HCT116 (cell line): ENCODE measurements at regions not wholly inside any gene's neighbourhood (a gene's known extent, or its start where the extent isn't known, plus 50 kb on each side); places are given as distances from the start of the nearest gene placed in this dataset.
"Not testable (repeated sequence)": the region's sequence is repeated elsewhere in the genome, so short reads cannot be mapped to it uniquely, and the experiment has no call there.

Experiments
- ATAC-seq: fragments of 200-7000 bp; cut with Tn5 transposase; 2 replicates; pipeline ENCODE4 v1.9.1; 2020; ENCODE audit warnings: mild to moderate bottlenecking, moderate library complexity
- BruUV-seq: library from RNA; stranded (reverse); fragments of 400-500 nt; replicated peaks from 2 replicates; lab custom pipeline; 2021; lab: Mats Ljungman, UMichigan
- CTCF ChIA-PET: fragments of 300-600 bp; sonication (Branson Sonifier 250); formaldehyde crosslinking; loops from one replicate; lab custom pipeline; 2021; ENCODE audit warnings: antibody characterized with exemption; lab: Charles Lee
- POLR2A ChIA-PET: fragments of 300-600, 350-600 bp; sonication (Branson Sonifier 250); formaldehyde crosslinking; loops from one replicate; lab custom pipeline; 2021; ENCODE audit warnings: antibody characterized with exemption; lab: Charles Lee
- RAD21 ChIA-PET, 2 experiments: fragments of 300-600 bp; sonication (Branson Sonifier 250); formaldehyde crosslinking; loops; one replicate each; lab custom pipeline; 2023; ENCODE audit warnings: low total read pairs in 2 of 2; ENCODE audit not compliant: uncharacterized antibody in 2 of 2, unreplicated experiment in 2 of 2, low non-redundant PET in 1 of 2; lab: Charles Lee
- DNase-seq: peaks from one replicate; pipeline ENCODE4 v3.0.0-alpha.2; 2010; ENCODE audit warnings: low read depth, low spot score
- H2AFZ ChIP-seq: fragments of 200-600 bp; shearing (Covaris generic), sonication (generic); 2 replicates; pipeline ENCODE4 v1.6.1; 2017; ENCODE audit warnings: low read depth, mixed run types, mixed read lengths, antibody characterized with exemption, low read length; ENCODE audit not compliant: poor library complexity, severe bottlenecking
- H3K27ac ChIP-seq: 2 replicates; pipeline ENCODE4 v1.5.1; 2012; ENCODE audit warnings: low read depth, low read length
- H3K27me3 ChIP-seq: fragments of 200-600 bp; sonication (generic); 2 replicates; pipeline ENCODE4 v1.6.1; 2016; ENCODE audit warnings: mixed run types, low read length, mixed read lengths; ENCODE audit not compliant: insufficient read depth
- H3K36me3 ChIP-seq, 2 experiments: fragments of 200-500 bp in 1 of 2; fragments of 200-600 bp in 1 of 2; sonication (Bioruptor generic) in 1 of 2; sonication (generic) in 1 of 2; 2 replicates each; pipeline versions ENCODE4 v1.5.1 to v1.6.1; 2014 to 2016; ENCODE audit warnings: low read length in 2 of 2, inconsistent platforms in 1 of 2, mixed read lengths in 1 of 2, mixed run types in 1 of 2; ENCODE audit not compliant: insufficient read depth in 2 of 2, control insufficient read depth in 1 of 2
- H3K4me1 ChIP-seq, 2 experiments: fragments of 200-600 bp in 1 of 2; sonication (generic) in 1 of 2; 2 replicates each; pipeline versions ENCODE4 v1.5.1 to v1.6.1; 2012 to 2017; ENCODE audit warnings: low read length in 2 of 2, inconsistent platforms in 1 of 2, mild to moderate bottlenecking in 1 of 2, mixed read lengths in 1 of 2, mixed run types in 1 of 2, moderate library complexity in 1 of 2; ENCODE audit not compliant: insufficient read depth in 2 of 2, control insufficient read depth in 1 of 2
- H3K4me2 ChIP-seq: fragments of 200-600 bp; sonication (generic); 2 replicates; pipeline ENCODE4 v1.6.1; 2017; ENCODE audit warnings: mixed run types, low read length, mixed read lengths
- H3K4me3 ChIP-seq, 2 experiments: fragments of 200-600 bp in 1 of 2; sonication (generic) in 1 of 2; replicated peaks in 1 of 2; 2 replicates each; pipeline ENCODE4 v1.5.1; 2011 to 2016; ENCODE audit warnings: low read length in 2 of 2, control low read depth in 1 of 2, low read depth in 1 of 2, mild to moderate bottlenecking in 1 of 2, mixed read lengths in 1 of 2, mixed run types in 1 of 2
- H3K79me2 ChIP-seq: fragments of 200-600 bp; sonication (generic); 2 replicates; pipeline ENCODE4 v1.6.1; 2017; ENCODE audit warnings: mild to moderate bottlenecking, mixed run types, low read length, moderate library complexity, mixed read lengths; ENCODE audit not compliant: insufficient read depth
- H3K9ac ChIP-seq: fragments of 200-600 bp; sonication (generic); 2 replicates; pipeline ENCODE4 v1.6.1; 2016; ENCODE audit warnings: low read length, mixed read lengths
- H3K9me2 ChIP-seq: fragments of 200-600 bp; sonication (generic), shearing (Covaris generic); 2 replicates; pipeline ENCODE4 v1.6.1; 2017; ENCODE audit warnings: mixed run types, mild to moderate bottlenecking, moderate library complexity; ENCODE audit not compliant: insufficient read depth
- H3K9me3 ChIP-seq, 2 experiments: fragments of 200-500 bp in 1 of 2; fragments of 200-600 bp in 1 of 2; sonication (Bioruptor generic) in 1 of 2; sonication (generic) in 1 of 2; 2 replicates each; pipeline ENCODE4 v1.6.1; 2014 to 2017; ENCODE audit warnings: low read length in 2 of 2, mixed read lengths in 2 of 2, inconsistent platforms in 1 of 2, low read depth in 1 of 2, mild to moderate bottlenecking in 1 of 2, mixed run types in 1 of 2, moderate library complexity in 1 of 2; ENCODE audit not compliant: control insufficient read depth in 1 of 2, insufficient read depth in 1 of 2
- H4K20me1 ChIP-seq: fragments of 200-600 bp; sonication (generic), shearing (Covaris generic); 2 replicates; pipeline ENCODE4 v1.6.1; 2017; ENCODE audit warnings: mixed run types, mild to moderate bottlenecking, moderate library complexity; ENCODE audit not compliant: insufficient read depth
- ATF3 ChIP-seq: IDR thresholded peaks from 2 replicates; pipeline ENCODE4 v1.6.1; 2012
- EZH2 ChIP-seq: fragments of 200-600 bp; sonication (generic); IDR thresholded peaks from 2 replicates; pipeline ENCODE4 v1.6.1; 2017; ENCODE audit warnings: antibody characterized with exemption, mixed run types
- RAD21 ChIP-seq: IDR thresholded peaks from 2 replicates; pipeline ENCODE4 v1.6.1; 2012; ENCODE audit warnings: low read depth, mild to moderate bottlenecking
- SIN3A ChIP-seq: IDR thresholded peaks from 2 replicates; pipeline ENCODE4 v1.6.1; 2012; ENCODE audit warnings: low read depth
- TCF7L2 ChIP-seq: IDR thresholded peaks from 2 replicates; pipeline ENCODE4 v1.7.0; 2011; ENCODE audit warnings: borderline replicate concordance, inconsistent platforms; ENCODE audit not compliant: insufficient read depth, insufficient read length; ENCODE audit errors: extremely low read depth
- YY1 ChIP-seq: IDR thresholded peaks from 2 replicates; pipeline ENCODE4 v1.6.1; 2011; ENCODE audit warnings: low read length, low read depth, moderate library complexity, mild to moderate bottlenecking; ENCODE audit not compliant: insufficient replicate concordance; ENCODE audit errors: extremely low read depth
- ZFX ChIP-seq: fragments of 450-650 bp; IDR thresholded peaks from 2 replicates; pipeline ENCODE4 v1.6.1; 2017
- intact Hi-C: fragments of 100-400 bp; cut with micrococcal nuclease; formaldehyde crosslinking; loops from 2 replicates; pipeline ENCODE4 v1.10.0; 2022

- intact Hi-C loops = no loop called here
- Histone ChIP-seq H3K9me3 (no peaks in the 10 kb centered on the region), H3K4me2 (no peak overlapping the region), H3K4me3 (no peak overlapping the region), H3K4me1 (no peaks in the 10 kb centered on the region), H2AFZ (no peak overlapping the region), H4K20me1 (no peaks in the 10 kb centered on the region), H3K36me3 (no peaks in the 10 kb centered on the region), H3K27me3 (no peaks in the 10 kb centered on the region), H3K27ac (no peak overlapping the region), H3K9me2 (no peaks in the 10 kb centered on the region), H3K79me2 (no peaks in the 10 kb centered on the region), H3K9ac (no peak overlapping the region)
- no TSS peak for BruUV-seq
- ChIA-PET RAD21 (no interaction called here), POLR2A (no interaction called here), CTCF (no interaction called here)
- TF ChIP-seq SIN3A = no peak
- TF ChIP-seq YY1 = no peak
- no peak for TF ChIP-seq EZH2
- no peak for ATAC-seq
- no peak for DNase-seq
Measured at GRCh38 chrX:63526863-63527262, 175.7 kb upstream of the SPIN4 start.

DNA sequence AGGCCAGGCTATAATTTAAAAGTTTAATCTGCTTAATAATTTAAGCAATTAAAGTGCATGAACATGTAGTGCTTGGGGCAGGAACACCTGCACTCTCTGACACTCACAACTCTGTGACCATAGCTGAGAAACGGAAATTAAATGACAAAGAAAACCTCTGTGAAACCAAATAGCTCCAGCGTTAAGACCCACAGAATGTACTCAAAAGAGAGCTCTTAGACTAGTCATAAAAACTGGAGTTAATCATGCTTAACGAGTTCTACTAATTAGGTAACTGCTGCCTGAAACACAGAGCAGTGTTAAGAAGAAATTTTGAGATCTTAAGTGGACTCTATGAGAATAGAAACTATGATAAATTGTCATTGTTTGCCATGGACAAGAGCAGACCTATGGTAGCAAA, 174.4 kb upstream of the SPIN4 start:
- Histone ChIP-seq H3K4me2 (no peak overlapping the region), H4K20me1 (no peaks in the 10 kb centered on the region), H3K27ac (no peak overlapping the region), H3K9me3 (no peaks in the 10 kb centered on the region), H3K27me3 (no peaks in the 10 kb centered on the region), H3K9me2 (no peaks in the 10 kb centered on the region), H3K36me3 (no peaks in the 10 kb centered on the region), H3K9ac (no peak overlapping the region), H3K79me2 (no peaks in the 10 kb centered on the region), H3K4me1 (no peaks in the 10 kb centered on the region), H3K4me3 (no peak overlapping the region)
- POLR2A ChIA-PET = no interaction called here
- DNase-seq (no peak), ATAC-seq (no peak)
- no TSS peak for BruUV-seq
- intact Hi-C loops = no loop called here
- CTCF ChIA-PET = no interaction called here
- TF ChIP-seq TCF7L2 = no peak
- no peak for TF ChIP-seq RAD21
- no peak for TF ChIP-seq ZFX
- no peak for TF ChIP-seq ATF3
- TF ChIP-seq, all 23 proteins: peak for 0
- no peak overlapping the region for H2AFZ ChIP-seq
- RAD21 ChIA-PET = no interaction called here

GRCh38 chrX:63519368-63519767, 168.2 kb upstream of the SPIN4 start:
- H3K4me2 ChIP-seq, H3K79me2 ChIP-seq, H3K4me3 ChIP-seq, POLR2A ChIA-PET, H3K9ac ChIP-seq, BruUV-seq, H3K27me3 ChIP-seq, H4K20me1 ChIP-seq, ATAC-seq, H3K4me1 ChIP-seq, DNase-seq, H3K9me3 ChIP-seq, H3K36me3 ChIP-seq, intact Hi-C loops, H2AFZ ChIP-seq, RAD21 ChIA-PET, H3K9me2 ChIP-seq, H3K27ac ChIP-seq, CTCF ChIA-PET: not testable (repeated sequence)
